Liver (tissue), 8 donors: ENCODE measurements at regions not wholly inside any gene's neighbourhood (a gene's known extent, or its start where the extent isn't known, plus 50 kb on each side); places are given as distances from the start of the nearest gene placed in this dataset.

Source experiments
- DNase-seq: peaks from one replicate; pipeline ENCODE4 v3.0.0-alpha.2; 2017; ENCODE audit warnings: low spot score
- H3K27ac ChIP-seq, 2 donors: one replicate each; pipeline ENCODE4 v1.7.0; 2013; ENCODE audit warnings: inconsistent platforms in 2 of 2, low read length in 2 of 2, control low read depth in 1 of 2, low read depth in 1 of 2, mild to moderate bottlenecking in 1 of 2
- H3K27me3 ChIP-seq, 4 donors: one replicate each; pipeline versions ENCODE4 v1.6.1 to v1.7.0; 2013; ENCODE audit warnings: low read length in 3 of 4, inconsistent platforms in 1 of 4, mild to moderate bottlenecking in 1 of 4, moderate library complexity in 1 of 4; ENCODE audit not compliant: control insufficient read depth in 4 of 4, insufficient read depth in 4 of 4
- H3K36me3 ChIP-seq, 4 donors: one replicate each; pipeline versions ENCODE4 v1.6.1 to v1.7.0; 2013; ENCODE audit warnings: low read length in 3 of 4, mild to moderate bottlenecking in 3 of 4, low read depth in 1 of 4, moderate library complexity in 1 of 4; ENCODE audit not compliant: control insufficient read depth in 4 of 4, insufficient read depth in 3 of 4
- H3K4me1 ChIP-seq, 4 donors: one replicate each; pipeline versions ENCODE4 v1.6.1 to v1.7.0; 2013; ENCODE audit warnings: low read length in 3 of 4, mild to moderate bottlenecking in 3 of 4, moderate library complexity in 1 of 4; ENCODE audit not compliant: control insufficient read depth in 4 of 4, insufficient read depth in 4 of 4
- H3K4me3 ChIP-seq, 3 donors: one replicate each; pipeline versions ENCODE4 v1.6.1 to v1.7.0; 2013; ENCODE audit warnings: low read length in 3 of 3, control low read depth in 1 of 3, low read depth in 1 of 3, mild to moderate bottlenecking in 1 of 3
- H3K9ac ChIP-seq, 2 donors: one replicate each; pipeline ENCODE4 v1.7.0; 2013; ENCODE audit warnings: low read length in 2 of 2, mild to moderate bottlenecking in 2 of 2, moderate library complexity in 2 of 2, control low read depth in 1 of 2, low read depth in 1 of 2
- H3K9me3 ChIP-seq, 4 donors: one replicate each; pipeline versions ENCODE4 v1.6.1 to v1.7.0; 2013; ENCODE audit warnings: low read length in 3 of 4; ENCODE audit not compliant: control insufficient read depth in 4 of 4
- EGR1 ChIP-seq, 2 donors: IDR thresholded peaks; 2 replicates each; pipeline ENCODE4 v1.6.1; 2016 to 2018; ENCODE audit warnings: antibody characterized with exemption in 2 of 2, low read depth in 2 of 2
- FOXA1 ChIP-seq: IDR thresholded peaks from 2 replicates; pipeline ENCODE4 v1.6.1; 2016; ENCODE audit warnings: antibody characterized with exemption
- FOXA2 ChIP-seq: IDR thresholded peaks from 2 replicates; pipeline ENCODE4 v1.6.1; 2016; ENCODE audit warnings: antibody characterized with exemption
- GABPA ChIP-seq, 2 donors: IDR thresholded peaks in 1 of 2; conservative IDR thresholded peaks in 1 of 2; 2 replicates each; pipeline ENCODE4 v1.6.1; 2016; ENCODE audit warnings: antibody characterized with exemption in 2 of 2, mild to moderate bottlenecking in 1 of 2, moderate library complexity in 1 of 2
- HNF4A ChIP-seq, 2 donors: conservative IDR thresholded peaks; 2 replicates each; pipeline ENCODE4 v1.6.1; 2016; ENCODE audit warnings: antibody characterized with exemption in 2 of 2, mild to moderate bottlenecking in 2 of 2
- HNF4G ChIP-seq: IDR thresholded peaks from 2 replicates; pipeline ENCODE4 v1.6.1; 2016; ENCODE audit warnings: antibody characterized with exemption
- JUND ChIP-seq, 2 donors: IDR thresholded peaks; 2 replicates each; pipeline ENCODE4 v1.6.1; 2016; ENCODE audit warnings: antibody characterized with exemption in 2 of 2
- NR2F2 ChIP-seq: IDR thresholded peaks from 2 replicates; pipeline ENCODE4 v1.6.1; 2016; ENCODE audit warnings: antibody characterized with exemption
- RAD21 ChIP-seq, 2 donors: IDR thresholded peaks; 2 replicates each; pipeline ENCODE4 v1.6.1; 2016; ENCODE audit warnings: antibody characterized with exemption in 2 of 2, mild to moderate bottlenecking in 2 of 2
- RXRA ChIP-seq, 2 donors: IDR thresholded peaks; 2 replicates each; pipeline ENCODE4 v1.6.1; 2017 to 2018; ENCODE audit warnings: antibody characterized with exemption in 2 of 2, mild to moderate bottlenecking in 1 of 2
- SP1 ChIP-seq: IDR thresholded peaks from 2 replicates; pipeline ENCODE4 v1.6.1; 2018; ENCODE audit warnings: antibody characterized with exemption, mild to moderate bottlenecking
- TAF1 ChIP-seq: conservative IDR thresholded peaks from 2 replicates; pipeline ENCODE4 v1.6.1; 2016; ENCODE audit warnings: antibody characterized with exemption, mild to moderate bottlenecking
- YY1 ChIP-seq: IDR thresholded peaks from 2 replicates; pipeline ENCODE4 v1.6.1; 2016; ENCODE audit warnings: antibody characterized with exemption, mild to moderate bottlenecking
- WGBS: extraction: QIAGEN DNeasy Blood & Tissue Kit; methylation state at CpG from one replicate; pipeline ENCODE4 v1.1.7; 2013; 5-methylcytosine and 5-hydroxymethylcytosine counted together
- TF ChIP-seq, protein P1 (sequence below): IDR thresholded peaks from 2 replicates; pipeline ENCODE4 v1.6.1; 2016; ENCODE audit warnings: antibody characterized with exemption, mild to moderate bottlenecking
- TF ChIP-seq, protein P2 (sequence below): fragments of 150-350 bp; IDR thresholded peaks from 2 replicates; pipeline ENCODE4 v1.5.1; 2017; ENCODE audit warnings: improper control_type of control experiment, low read depth, low read length; ENCODE audit not compliant: missing input control
- TF ChIP-seq, protein P3 (sequence below): IDR thresholded peaks from 2 replicates; pipeline ENCODE4 v1.6.1; 2016; ENCODE audit warnings: antibody characterized with exemption
- TF ChIP-seq, protein P4 (sequence below): IDR thresholded peaks from 2 replicates; pipeline ENCODE4 v1.6.1; 2016; ENCODE audit warnings: antibody characterized with exemption
- donor health status: healthy.
- donor health status: healthy.
- donor health status: healthy.
- donor health status: healthy.
- donor health status: healthy.

DNA sequence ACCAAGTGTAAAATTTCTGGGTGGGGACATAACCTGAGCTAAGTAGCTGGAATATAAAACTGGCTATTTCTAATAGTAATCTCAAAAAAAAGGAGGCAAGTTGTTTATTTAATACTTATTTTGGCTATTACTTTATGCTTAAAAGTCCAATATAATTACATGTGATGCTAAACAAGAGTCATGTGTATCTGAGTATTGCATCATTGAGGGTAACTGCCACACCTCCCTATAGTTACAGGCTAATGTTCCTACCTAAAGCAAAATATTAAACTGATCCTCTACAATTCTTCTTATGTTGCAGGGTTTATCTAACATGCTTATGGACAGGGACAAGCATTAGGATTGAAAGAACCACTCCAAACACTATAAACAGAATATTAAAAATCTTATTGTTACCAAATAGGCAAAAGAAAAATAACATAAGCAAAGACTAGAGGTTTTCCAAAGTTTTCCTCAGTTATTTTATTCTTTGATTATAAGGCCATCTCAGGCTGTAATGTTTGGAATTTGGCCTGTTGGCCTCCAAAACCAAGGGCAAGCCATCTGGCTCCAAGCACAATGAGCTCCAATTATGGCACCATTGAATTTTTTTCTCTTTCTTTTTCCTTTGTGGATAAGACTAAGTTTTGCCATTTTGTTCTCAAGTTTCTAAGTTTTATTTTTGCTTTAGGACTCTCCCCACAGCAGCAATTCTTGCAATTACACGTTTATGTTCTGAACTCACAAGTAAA, 75.8 kb upstream of the ABI3BP start:
- peaks cover 0 to 3% (median 0%) of the 10 kb centered on the region in 4 donors for H3K27me3 ChIP-seq
- H3K4me3 ChIP-seq = no peak overlapping the region
- no peaks in the 10 kb centered on the region for H3K4me1 ChIP-seq
- TF ChIP-seq, protein P1, sequence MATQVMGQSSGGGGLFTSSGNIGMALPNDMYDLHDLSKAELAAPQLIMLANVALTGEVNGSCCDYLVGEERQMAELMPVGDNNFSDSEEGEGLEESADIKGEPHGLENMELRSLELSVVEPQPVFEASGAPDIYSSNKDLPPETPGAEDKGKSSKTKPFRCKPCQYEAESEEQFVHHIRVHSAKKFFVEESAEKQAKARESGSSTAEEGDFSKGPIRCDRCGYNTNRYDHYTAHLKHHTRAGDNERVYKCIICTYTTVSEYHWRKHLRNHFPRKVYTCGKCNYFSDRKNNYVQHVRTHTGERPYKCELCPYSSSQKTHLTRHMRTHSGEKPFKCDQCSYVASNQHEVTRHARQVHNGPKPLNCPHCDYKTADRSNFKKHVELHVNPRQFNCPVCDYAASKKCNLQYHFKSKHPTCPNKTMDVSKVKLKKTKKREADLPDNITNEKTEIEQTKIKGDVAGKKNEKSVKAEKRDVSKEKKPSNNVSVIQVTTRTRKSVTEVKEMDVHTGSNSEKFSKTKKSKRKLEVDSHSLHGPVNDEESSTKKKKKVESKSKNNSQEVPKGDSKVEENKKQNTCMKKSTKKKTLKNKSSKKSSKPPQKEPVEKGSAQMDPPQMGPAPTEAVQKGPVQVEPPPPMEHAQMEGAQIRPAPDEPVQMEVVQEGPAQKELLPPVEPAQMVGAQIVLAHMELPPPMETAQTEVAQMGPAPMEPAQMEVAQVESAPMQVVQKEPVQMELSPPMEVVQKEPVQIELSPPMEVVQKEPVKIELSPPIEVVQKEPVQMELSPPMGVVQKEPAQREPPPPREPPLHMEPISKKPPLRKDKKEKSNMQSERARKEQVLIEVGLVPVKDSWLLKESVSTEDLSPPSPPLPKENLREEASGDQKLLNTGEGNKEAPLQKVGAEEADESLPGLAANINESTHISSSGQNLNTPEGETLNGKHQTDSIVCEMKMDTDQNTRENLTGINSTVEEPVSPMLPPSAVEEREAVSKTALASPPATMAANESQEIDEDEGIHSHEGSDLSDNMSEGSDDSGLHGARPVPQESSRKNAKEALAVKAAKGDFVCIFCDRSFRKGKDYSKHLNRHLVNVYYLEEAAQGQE = no peak
- TF ChIP-seq RXRA (IDR thresholded peaks at IDR 0.05) = no peak
- TF ChIP-seq, protein P2, sequence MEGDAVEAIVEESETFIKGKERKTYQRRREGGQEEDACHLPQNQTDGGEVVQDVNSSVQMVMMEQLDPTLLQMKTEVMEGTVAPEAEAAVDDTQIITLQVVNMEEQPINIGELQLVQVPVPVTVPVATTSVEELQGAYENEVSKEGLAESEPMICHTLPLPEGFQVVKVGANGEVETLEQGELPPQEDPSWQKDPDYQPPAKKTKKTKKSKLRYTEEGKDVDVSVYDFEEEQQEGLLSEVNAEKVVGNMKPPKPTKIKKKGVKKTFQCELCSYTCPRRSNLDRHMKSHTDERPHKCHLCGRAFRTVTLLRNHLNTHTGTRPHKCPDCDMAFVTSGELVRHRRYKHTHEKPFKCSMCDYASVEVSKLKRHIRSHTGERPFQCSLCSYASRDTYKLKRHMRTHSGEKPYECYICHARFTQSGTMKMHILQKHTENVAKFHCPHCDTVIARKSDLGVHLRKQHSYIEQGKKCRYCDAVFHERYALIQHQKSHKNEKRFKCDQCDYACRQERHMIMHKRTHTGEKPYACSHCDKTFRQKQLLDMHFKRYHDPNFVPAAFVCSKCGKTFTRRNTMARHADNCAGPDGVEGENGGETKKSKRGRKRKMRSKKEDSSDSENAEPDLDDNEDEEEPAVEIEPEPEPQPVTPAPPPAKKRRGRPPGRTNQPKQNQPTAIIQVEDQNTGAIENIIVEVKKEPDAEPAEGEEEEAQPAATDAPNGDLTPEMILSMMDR = no peak
- no peak for TF ChIP-seq YY1
- TF ChIP-seq RAD21 (IDR thresholded peaks at IDR 0.05) = no peak
- TF ChIP-seq HNF4A (conservative IDR thresholded peaks at IDR 0.05) = no peak
- TF ChIP-seq, protein P3, sequence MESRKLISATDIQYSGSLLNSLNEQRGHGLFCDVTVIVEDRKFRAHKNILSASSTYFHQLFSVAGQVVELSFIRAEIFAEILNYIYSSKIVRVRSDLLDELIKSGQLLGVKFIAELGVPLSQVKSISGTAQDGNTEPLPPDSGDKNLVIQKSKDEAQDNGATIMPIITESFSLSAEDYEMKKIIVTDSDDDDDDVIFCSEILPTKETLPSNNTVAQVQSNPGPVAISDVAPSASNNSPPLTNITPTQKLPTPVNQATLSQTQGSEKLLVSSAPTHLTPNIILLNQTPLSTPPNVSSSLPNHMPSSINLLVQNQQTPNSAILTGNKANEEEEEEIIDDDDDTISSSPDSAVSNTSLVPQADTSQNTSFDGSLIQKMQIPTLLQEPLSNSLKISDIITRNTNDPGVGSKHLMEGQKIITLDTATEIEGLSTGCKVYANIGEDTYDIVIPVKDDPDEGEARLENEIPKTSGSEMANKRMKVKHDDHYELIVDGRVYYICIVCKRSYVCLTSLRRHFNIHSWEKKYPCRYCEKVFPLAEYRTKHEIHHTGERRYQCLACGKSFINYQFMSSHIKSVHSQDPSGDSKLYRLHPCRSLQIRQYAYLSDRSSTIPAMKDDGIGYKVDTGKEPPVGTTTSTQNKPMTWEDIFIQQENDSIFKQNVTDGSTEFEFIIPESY = no peak
- TF ChIP-seq GABPA (IDR thresholded peaks at IDR 0.05 in 1 of 2, conservative IDR thresholded peaks at IDR 0.05 in 1 of 2) = no peak
- TF ChIP-seq FOXA1 = no peak
- no peak for TF ChIP-seq FOXA2
- TF ChIP-seq NR2F2 = no peak
- TF ChIP-seq TAF1 = no peak
- TF ChIP-seq HNF4G = no peak
- no peak for TF ChIP-seq EGR1 (IDR thresholded peaks at IDR 0.05; ENCODE audit: low read depth in 2 of 2)
- no peak for TF ChIP-seq JUND (IDR thresholded peaks at IDR 0.05)
- TF ChIP-seq SP1 = no peak
- TF ChIP-seq, protein P4, sequence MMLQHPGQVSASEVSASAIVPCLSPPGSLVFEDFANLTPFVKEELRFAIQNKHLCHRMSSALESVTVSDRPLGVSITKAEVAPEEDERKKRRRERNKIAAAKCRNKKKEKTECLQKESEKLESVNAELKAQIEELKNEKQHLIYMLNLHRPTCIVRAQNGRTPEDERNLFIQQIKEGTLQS = no peak
- 20% methylated on average over 1 of the region's 1 CpG for WGBS
- H3K9me3 ChIP-seq = no peaks in the 10 kb centered on the region
- H3K27ac ChIP-seq = no peak overlapping the region
- no peak overlapping the region for H3K9ac ChIP-seq
- H3K36me3 ChIP-seq = no peaks in the 10 kb centered on the region
- DNase-seq = no peak
